Esophagus mucosa (tissue), 1 donor: ENCODE measurements at regions not wholly inside any gene's neighbourhood (a gene's known extent, or its start where the extent isn't known, plus 50 kb on each side); places are given as distances from the start of the nearest gene placed in this dataset.

Experiments
- ATAC-seq: fragments of 200-7000 bp; cut with Tn5 transposase; one replicate; pipeline ENCODE4 v1.9.1; 2020
- donor health status: DM: yes; HTN: yes; CAD: no.

DNA sequence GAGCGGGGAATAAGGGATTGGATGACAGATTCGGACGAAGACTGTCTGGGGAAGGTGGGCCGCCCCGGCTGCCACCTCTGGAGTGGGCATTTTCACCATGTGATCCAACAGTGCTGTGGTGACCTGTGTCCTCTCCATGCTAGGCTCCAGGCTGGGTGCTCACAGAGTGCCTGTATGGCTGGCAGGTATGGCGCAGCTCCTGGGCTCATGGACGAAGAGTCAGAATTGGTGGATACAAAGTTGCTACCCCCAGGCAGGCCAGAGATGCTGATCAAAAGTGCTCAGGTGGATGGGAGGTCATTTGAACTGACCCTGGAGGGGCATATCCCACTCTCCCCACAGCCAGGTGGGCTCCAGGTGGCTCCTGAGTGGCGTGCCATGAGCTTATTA, 111.3 kb upstream of the UQCRFS1 start:
- no peak for ATAC-seq

DNA sequence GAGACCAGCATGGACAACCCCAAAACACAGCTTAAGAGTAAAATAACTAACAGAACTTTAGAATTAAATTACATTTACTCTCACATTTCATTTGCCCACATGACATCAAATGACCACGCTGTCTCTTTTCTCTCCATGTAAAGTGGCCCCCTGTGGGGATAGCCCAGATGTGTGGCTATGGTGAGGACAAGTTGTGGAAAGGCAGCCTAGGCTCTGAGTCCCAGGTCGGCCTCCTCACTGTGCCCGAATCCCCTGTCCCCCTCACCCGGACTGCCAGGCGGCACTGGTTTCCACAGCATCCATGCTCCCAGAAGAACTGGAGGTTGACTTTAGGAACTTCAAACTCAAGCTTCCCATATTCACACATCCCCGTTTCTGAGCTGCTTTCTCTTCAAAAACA, 111.8 kb upstream of the UQCRFS1 start:
- no peak for ATAC-seq

GRCh38 chr19:29325241-29325975, 112.5 kb upstream of the UQCRFS1 start:
- ATAC-seq = no peak

DNA sequence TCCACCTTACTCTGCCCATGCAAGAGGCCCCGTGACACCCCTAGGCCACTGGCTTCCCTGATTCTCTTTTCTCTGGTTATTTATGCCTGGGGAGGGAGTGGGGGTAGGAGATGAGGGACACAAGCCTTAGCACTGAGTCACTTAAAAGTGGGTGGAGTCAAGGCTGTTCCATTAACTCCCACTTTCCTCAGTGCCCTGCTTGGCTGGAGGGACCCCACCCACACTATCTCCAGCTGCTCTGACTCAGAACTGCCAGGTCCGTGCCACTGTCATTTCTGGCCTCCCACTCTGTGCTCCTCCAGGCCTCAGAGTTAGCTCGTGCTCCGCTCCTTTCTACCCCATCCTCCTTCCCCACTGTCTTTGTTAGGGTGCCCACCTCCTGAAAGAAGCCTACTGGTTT, 113.4 kb upstream of the UQCRFS1 start:
- ATAC-seq = no peak

DNA sequence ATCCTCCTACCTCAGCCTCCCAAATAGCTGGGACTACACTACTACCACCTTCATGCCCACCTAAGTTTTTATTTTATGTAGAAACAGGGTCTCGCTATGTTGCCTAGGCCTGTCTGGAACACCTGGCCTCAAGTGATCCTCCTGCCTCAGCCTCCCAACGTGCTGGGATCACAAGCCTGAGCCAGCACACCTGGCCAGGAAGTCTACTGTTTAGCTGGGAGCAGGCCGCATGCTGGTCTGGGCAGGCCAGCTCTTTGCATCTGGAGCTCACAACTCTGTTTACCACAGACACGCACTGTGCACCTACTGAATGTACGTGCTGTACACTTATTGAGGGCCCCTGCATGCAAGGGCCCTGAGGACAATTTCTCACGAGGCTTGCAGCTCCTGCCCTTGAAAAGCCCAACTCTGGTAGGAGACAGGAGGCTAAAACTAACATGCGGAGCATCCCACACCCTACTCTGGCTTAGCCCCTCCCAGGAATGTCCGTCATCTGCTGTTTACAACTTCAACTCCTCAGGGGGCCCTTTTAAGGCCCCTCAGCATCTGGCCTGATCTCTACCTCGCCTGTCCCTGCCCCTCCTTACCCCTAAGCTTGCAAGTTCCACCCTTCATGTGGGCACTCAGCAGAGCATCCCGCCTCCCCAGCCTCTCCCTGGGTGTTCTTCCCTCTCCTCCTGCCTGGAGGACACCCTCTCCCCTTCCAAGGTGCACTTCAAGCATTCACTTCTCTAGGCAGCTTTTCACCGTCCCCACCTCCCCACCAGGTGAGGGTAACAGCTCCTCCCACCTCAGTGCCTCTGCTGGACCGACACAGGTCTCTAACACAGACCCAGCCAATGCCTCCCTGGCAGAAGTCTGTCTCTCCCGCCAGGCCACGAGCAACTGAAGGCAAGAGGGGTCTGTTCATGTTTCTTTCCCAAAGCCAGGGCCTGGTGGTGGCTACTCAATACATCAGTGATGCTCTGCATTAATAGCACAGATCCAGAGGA, 114.2 kb upstream of the UQCRFS1 start:
- no peak for ATAC-seq

DNA sequence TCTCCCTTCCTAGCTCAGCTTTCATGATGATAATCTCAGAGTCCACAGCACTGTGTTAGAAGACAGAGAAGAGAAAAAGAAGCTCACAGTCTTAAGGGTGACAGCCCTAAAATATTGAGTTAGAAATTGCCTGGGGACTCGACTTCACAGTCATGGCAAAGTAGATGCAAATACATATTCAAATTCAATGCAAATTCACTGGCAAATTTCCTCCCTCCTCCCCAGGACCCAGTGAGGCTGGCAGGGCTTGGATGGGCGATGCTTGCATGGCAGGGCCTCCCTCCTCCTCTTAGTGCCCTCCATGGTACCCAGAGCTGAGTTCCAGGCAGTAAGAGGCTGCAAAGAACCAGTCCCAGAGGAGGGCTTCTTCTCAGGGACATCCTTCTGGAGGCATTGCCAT, 115.6 kb upstream of the UQCRFS1 start:
- ATAC-seq = no peak

DNA sequence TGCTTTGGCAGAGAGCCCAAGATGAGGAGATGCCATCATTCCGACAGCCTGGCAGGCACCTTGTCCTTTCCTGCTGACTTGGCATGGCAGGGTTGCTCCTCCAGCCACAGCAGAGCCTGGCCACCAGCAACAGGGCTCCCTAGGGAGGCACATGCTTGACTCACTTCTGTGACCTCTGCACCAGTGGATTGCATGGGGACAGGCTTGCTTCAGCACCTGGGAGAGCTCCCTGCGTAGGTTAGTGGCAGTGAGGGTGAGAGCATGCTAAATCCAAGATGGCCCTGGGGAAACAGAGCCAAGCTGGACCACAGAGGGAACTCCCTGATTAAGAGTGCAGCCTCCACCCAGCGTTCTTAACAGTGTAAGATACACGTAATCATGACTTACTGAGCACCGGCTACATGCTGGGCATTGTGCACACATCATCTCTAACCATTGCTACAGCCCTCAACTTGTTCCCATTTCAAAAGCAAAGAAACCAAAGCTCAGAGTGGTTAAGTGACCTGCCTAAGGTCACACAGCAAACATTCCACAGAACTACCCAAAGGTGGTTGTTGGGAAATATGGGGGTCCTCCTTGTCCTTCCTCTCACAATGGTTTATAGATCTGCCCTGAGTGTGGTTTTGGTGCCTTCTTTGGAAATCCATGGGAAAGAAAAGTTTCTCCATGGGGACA, 116.6 kb upstream of the UQCRFS1 start:
- ATAC-seq = no peak

GRCh38 chr19:29336425-29336824, 123.5 kb upstream of the UQCRFS1 start:
- no peak for ATAC-seq

GRCh38 chr19:29337029-29337428, 124.1 kb upstream of the UQCRFS1 start:
- ATAC-seq = no peak

DNA sequence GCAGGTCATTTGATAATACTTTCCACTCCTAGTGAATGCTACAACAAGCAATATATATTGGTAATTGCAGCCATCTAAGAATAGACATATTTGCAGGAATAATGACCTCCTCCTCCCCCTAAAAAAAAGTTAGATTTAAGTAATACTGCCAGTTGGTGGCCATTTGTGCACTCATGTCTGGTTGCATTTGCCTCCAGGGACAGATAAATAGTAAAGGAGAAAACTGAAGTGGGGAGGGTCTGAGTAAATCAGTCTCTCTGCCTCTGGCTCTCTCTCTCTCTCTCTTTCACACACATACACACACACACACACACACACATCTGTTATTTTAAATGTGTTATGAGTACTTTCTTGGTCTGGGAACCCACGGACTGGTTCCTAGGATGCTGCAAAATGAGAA, 125.5 kb upstream of the UQCRFS1 start:
- ATAC-seq = no peak

DNA sequence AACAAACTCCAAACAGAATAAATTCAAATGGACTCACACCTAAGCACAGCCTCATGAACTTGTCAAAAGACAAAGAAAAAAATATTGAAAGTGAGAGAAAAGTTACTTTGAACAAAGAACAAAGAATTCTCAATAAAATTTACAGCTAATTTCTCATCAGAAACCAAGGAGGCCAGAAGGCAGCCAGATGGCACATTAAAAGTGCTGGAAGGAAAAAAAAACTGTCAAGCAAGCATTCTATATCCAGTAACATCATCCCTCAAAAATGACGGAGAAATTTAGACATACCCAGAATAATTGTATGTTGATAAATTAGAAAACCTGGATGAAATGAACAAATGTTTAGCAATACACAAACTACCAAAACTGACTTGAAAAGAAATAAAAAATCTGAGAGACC, 129.8 kb upstream of the UQCRFS1 start:
- no peak for ATAC-seq

DNA sequence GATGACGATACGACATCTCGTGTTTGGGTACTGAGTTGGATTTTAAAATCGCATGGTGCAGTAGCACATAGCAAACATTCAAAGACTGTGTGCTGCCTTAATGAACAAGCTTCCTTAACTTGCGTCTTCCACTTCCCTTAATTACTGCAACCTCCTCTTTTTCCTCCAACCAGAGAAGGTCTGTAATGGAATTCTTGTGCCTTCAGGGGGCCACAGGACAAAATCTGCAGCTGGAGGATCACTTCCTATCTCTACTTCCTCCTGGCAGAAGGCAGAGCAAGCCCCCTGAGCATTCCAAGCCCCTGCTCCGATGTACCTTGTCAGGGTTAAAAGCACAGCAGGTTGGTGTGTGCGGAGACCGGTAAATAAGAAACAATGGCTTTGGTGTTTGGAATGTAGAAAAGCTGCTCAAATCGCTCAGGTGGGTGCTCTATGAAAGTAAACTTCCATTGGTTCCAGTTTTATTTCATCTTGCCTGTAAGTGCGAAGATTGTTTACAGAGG, 151.3 kb upstream of the UQCRFS1 start:
- no peak for ATAC-seq

GRCh38 chr19:29364999-29365398, 152.0 kb upstream of the UQCRFS1 start:
- no peak for ATAC-seq

DNA sequence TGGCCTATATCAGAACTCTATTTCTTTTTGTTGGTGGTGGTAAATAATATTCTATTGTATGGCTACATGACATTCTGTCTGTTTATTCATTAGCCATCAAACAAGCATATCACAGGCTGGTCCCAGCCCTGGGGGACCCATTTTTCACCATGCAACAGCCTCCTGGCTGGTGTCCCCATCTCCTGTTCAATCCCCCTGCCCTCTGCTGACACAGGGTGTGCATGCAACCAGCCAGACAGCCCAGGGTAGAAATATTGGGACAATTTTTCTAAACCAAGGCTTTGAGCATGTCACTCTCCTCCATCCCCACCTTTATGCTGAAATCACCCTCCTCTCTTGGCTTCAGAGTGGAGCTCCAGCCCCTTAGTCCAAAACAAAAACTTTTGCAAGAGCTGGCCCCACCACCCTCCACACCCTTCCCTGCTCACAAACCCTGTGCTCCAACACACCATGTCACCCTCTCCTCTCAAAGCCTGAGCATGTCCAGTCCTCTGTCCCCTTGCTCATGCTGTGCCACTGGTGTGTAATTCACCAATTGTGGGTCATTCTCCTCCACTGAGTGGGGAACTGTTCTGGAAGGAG, 153.0 kb upstream of the UQCRFS1 start:
- ATAC-seq = no peak

- ATAC-seq = no peak
Measured at GRCh38 chr19:29366757-29367156, 153.8 kb upstream of the UQCRFS1 start.

DNA sequence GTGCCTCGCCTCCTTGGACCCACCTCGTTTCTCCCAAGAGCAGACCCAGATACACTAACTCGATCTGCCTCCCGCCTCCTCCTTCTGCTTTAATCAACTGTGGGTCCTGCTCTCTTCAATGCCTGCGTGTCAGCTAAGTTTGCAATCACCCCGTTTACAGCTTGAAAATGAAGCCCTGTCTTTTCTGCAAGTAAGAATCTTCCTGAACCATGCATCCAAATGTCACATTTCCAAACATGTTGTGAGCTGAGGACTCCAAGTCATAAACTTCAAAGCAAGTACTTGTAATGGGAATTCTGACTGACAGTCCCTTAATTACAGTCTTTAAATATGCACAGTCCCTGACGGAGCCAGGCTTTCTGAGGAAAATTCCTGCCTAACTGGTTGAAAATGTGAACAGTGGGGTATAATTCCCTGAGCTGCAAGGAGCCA, 154.9 kb upstream of the UQCRFS1 start:
- ATAC-seq = no peak

- ATAC-seq = no peak
Measured at GRCh38 chr19:29370276-29370675, 155.5 kb upstream of the VSTM2B start.

DNA sequence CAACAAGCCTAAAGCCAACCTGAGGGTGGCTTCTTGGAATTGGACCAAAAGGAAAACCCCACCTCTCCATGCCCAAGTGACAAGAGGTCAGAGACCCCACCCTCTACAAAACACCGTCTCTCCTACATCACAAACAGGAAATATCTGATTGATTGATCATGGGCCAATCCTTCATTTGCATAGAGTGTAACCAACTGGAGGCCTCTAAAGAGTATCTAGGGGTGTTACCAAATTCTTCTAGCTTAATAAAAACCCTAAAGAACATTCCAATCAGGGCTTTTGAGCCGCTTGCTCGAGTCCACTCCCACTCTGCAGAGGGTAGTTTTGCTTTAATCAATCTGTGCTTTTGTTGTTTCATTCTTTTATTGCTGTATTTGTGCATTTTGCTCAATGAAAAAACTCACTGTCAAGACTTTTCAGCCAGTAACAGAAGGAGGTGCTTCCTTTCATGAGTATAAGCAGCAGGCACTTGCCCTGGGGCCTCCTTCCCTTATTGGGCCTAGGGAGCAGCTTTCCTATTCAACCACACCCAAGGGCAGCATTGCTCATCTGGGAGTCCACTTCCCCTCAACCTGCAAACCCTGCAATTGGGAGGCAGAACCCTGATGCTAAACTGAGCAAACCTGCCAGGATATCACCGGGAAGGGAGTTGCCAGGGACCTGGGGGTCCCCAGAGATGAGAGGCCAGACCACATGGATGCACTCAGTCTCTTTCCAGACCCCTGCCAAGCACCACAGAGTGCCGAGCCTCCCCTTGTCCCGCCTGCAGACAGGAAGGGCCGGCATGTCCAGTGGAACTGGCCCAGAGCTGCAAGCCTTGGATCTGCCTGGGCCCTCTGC, 154.3 kb upstream of the VSTM2B start:
- ATAC-seq = no peak

- ATAC-seq = no peak
Measured at GRCh38 chr19:29372091-29372415, 153.7 kb upstream of the VSTM2B start.

DNA sequence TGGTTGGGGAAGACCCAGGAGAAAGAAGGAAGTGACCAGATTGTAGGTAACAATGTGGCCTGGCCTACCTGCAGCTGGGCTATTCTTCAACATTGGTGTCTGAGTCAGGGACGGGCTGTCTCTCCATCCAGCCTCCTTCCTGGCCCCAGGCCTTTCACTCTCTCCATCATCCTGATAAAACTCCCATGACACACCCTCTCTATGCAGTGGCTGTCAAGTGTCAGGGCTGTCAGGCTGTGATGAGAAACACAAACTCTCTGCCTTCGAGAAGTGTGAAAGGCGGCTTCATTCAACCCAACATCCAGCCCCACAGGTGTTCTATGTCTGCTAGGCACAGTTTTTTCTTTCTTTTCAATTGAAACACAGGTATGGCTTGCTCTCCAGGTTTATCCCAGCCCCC, 153.3 kb upstream of the VSTM2B start:
- ATAC-seq = no peak

- ATAC-seq = no peak
Measured at GRCh38 chr19:29372921-29373797, 152.6 kb upstream of the VSTM2B start.
